Lower leg skin (tissue), 3 donors: ENCODE measurements at regions not wholly inside any gene's neighbourhood (a gene's known extent, or its start where the extent isn't known, plus 50 kb on each side); places are given as distances from the start of the nearest gene placed in this dataset.

ENCODE experiments used
- POLR2A ChIP-seq, 2 donors: fragments of 450-650 bp; IDR thresholded peaks; one replicate each; pipeline ENCODE4 v1.6.1; 2016 to 2017; ENCODE audit warnings: antibody characterized with exemption in 2 of 2, mild to moderate bottlenecking in 1 of 2, moderate library complexity in 1 of 2
- TF ChIP-seq, protein P1 (sequence below), 3 donors: fragments of 450-650 bp; IDR thresholded peaks; one replicate each; pipeline ENCODE4 v1.5.1; 2016; ENCODE audit warnings: antibody characterized with exemption in 3 of 3, mild to moderate bottlenecking in 3 of 3, moderate library complexity in 2 of 3

DNA sequence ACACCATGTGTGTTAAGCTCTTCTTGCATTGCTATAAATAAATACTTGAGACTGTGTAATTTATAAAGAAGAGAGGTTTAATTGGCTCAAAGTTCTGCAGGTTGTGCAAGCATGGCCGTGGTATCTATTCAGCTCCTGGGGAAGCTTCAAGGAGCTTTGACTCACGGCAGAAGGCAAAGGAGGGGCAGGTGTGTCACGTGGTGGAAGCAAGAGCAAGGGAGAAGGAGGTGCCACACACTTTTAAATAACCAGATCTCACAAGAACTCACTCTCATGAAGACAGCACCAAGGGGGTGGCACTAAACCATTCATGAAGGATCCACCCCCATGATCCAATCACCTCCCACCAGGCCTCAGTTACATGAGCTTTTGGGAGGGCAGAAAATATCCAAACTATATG, 193.7 kb downstream of the ERMARD start:
- TF ChIP-seq, protein P1, sequence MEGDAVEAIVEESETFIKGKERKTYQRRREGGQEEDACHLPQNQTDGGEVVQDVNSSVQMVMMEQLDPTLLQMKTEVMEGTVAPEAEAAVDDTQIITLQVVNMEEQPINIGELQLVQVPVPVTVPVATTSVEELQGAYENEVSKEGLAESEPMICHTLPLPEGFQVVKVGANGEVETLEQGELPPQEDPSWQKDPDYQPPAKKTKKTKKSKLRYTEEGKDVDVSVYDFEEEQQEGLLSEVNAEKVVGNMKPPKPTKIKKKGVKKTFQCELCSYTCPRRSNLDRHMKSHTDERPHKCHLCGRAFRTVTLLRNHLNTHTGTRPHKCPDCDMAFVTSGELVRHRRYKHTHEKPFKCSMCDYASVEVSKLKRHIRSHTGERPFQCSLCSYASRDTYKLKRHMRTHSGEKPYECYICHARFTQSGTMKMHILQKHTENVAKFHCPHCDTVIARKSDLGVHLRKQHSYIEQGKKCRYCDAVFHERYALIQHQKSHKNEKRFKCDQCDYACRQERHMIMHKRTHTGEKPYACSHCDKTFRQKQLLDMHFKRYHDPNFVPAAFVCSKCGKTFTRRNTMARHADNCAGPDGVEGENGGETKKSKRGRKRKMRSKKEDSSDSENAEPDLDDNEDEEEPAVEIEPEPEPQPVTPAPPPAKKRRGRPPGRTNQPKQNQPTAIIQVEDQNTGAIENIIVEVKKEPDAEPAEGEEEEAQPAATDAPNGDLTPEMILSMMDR (IDR thresholded peaks at IDR 0.05), result no peak
- TF ChIP-seq POLR2A (IDR thresholded peaks at IDR 0.05), result no peak
